ENCODE measurements at regions not wholly inside any gene's neighbourhood (a gene's known extent, or its start where the extent isn't known, plus 50 kb on each side); places are given as distances from the start of the nearest gene placed in this dataset.

DNA sequence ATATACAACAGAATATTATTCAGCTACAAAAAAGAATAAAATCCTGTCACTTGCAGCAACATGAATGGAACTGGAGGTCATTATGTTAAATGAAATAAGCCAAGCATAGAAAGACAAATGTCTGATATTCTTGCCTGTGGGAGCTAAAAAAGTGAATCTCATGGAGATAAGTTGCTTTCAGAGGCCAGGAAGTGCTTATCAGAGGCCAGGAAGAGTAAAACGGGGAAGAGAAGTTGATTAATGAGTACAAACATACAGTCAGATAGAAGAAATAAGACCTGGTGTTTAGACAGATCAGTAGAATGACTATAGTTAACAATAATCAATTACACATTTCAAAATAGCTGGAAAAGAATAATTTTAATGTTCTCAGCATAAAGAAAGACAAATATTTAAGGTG, 54.4 kb upstream of the CPHXL start:
- Histone ChIP-seq H3K27ac (no peak overlapping the region), H3K36me3 (no peaks in the 10 kb centered on the region), H3K4me3 (replicated peaks in 1 of 3) (no peak overlapping the region), H3K27me3 (no peaks in the 10 kb centered on the region), H3K4me1 (no peaks in the 10 kb centered on the region), H3K9me3 (no peaks in the 10 kb centered on the region)
- no peak for DNase-seq
- TF ChIP-seq, protein P1, sequence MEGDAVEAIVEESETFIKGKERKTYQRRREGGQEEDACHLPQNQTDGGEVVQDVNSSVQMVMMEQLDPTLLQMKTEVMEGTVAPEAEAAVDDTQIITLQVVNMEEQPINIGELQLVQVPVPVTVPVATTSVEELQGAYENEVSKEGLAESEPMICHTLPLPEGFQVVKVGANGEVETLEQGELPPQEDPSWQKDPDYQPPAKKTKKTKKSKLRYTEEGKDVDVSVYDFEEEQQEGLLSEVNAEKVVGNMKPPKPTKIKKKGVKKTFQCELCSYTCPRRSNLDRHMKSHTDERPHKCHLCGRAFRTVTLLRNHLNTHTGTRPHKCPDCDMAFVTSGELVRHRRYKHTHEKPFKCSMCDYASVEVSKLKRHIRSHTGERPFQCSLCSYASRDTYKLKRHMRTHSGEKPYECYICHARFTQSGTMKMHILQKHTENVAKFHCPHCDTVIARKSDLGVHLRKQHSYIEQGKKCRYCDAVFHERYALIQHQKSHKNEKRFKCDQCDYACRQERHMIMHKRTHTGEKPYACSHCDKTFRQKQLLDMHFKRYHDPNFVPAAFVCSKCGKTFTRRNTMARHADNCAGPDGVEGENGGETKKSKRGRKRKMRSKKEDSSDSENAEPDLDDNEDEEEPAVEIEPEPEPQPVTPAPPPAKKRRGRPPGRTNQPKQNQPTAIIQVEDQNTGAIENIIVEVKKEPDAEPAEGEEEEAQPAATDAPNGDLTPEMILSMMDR (IDR thresholded peaks at IDR 0.05): no peak
- TF ChIP-seq POLR2A (IDR thresholded peaks at IDR 0.05): no peak
- 26 to 28% methylated on average over 1 of the region's 1 CpG for WGBS, 2 donors
- intact Hi-C loops (cut with DNase I): no loop called here

DNA sequence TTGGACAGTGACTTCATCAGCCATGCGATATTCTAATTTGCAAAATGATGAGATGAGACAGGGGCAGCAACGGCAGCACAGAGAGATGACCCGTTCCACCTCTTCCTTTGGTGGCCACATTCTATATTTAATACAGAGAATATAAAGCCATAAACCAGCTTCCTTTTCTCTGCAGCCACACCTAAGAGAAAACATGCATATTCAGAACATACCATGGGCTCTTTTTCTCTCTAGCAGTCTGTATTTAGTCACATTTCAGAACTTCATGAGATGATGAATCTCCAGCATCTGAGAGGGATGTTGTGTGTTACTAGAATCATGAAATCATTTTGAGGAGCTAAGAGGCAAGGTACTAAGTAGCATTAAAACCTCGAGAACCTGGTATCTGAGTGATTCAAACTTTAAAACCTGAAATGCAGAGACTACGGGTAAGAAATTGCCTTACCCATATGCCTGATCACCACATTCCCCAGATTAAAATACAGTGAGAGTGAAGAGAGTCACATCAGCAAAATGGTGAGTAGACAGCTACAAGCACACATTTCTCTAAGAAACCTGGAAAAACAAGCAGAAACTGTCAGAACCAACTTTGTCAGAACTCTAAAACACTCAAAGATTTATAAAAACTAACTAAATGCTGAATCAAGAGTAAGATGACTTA, 55.5 kb upstream of the CPHXL start:
- no peaks in the 10 kb centered on the region for H3K4me1 ChIP-seq
- H3K36me3 ChIP-seq: no peaks in the 10 kb centered on the region
- intact Hi-C loops (cut with DNase I): no loop called here
- no peaks in the 10 kb centered on the region for H3K27me3 ChIP-seq
- no peak for DNase-seq
- H3K9me3 ChIP-seq: no peaks in the 10 kb centered on the region
- no peak overlapping the region for H3K27ac ChIP-seq
- H3K4me3 ChIP-seq (replicated peaks in 1 of 3): no peak overlapping the region
- WGBS, 2 donors: 81 to 85% methylated on average over 5 of the region's 5 CpGs
- TF ChIP-seq, protein P1 (IDR thresholded peaks at IDR 0.05): no peak
- no peak for TF ChIP-seq POLR2A (IDR thresholded peaks at IDR 0.05)

DNA sequence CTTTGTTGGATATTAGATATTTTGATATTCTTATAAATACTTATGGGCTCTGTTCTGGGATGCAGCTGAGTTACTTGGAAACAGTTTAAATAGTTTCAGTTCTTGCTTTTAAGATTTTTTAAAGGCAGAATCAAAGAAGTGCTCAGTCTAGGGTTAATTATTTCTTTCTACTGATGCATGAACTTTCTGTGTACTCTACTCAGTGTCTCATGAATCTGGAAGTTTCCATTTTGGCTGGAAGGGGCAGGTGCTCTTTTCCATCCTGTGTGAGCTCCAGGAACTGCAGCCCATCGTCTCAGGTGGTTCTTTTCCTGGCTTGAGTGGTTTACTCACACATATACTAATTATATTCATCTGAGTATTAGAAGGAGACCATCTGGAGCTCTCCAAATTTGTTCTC, 61.1 kb upstream of the CPHXL start:
- H3K4me3 ChIP-seq (replicated peaks in 1 of 3): no peak overlapping the region
- TF ChIP-seq, protein P1 (IDR thresholded peaks at IDR 0.05): no peak
- no peak for TF ChIP-seq POLR2A (IDR thresholded peaks at IDR 0.05)
- no peaks in the 10 kb centered on the region for H3K9me3 ChIP-seq
- H3K27ac ChIP-seq: no peak overlapping the region
- no peaks in the 10 kb centered on the region for H3K4me1 ChIP-seq
- intact Hi-C loops (cut with DNase I): no loop called here
- WGBS, 2 donors: 21 to 33% methylated on average over 1 of the region's 1 CpG
- DNase-seq: no peak
- H3K27me3 ChIP-seq: no peaks in the 10 kb centered on the region
- H3K36me3 ChIP-seq: no peaks in the 10 kb centered on the region

DNA sequence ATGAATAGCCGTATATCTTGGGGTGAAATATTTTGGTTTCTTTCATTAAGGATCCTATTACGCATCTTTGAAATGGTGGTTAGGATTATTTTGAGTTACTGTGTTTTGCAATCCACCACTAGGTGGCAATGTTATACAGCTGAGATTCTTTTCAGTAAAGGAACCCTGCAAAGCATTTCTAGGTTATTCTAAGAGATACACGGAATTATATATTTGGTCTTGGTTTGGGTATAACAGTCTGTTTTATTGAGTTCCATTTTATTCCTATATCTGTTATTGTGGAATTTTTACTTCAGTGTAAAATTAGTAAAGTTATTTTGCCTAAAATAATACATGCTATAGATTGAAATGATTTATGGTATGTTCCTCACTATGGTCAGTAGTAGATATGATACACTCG, 62.9 kb upstream of the CPHXL start:
- Histone ChIP-seq H3K4me3 (replicated peaks in 1 of 3) (no peak overlapping the region), H3K4me1 (no peaks in the 10 kb centered on the region), H3K27me3 (no peaks in the 10 kb centered on the region), H3K9me3 (no peaks in the 10 kb centered on the region), H3K36me3 (no peaks in the 10 kb centered on the region), H3K27ac (no peak overlapping the region)
- TF ChIP-seq, protein P1 (IDR thresholded peaks at IDR 0.05): peak; percentile 40 to 88 (median 78)
- TF ChIP-seq POLR2A (IDR thresholded peaks at IDR 0.05): no peak
- WGBS, 2 donors: 20 to 26% methylated on average over 4 of the region's 4 CpGs
- intact Hi-C loops (cut with DNase I): no loop called here
- no peak for DNase-seq

DNA sequence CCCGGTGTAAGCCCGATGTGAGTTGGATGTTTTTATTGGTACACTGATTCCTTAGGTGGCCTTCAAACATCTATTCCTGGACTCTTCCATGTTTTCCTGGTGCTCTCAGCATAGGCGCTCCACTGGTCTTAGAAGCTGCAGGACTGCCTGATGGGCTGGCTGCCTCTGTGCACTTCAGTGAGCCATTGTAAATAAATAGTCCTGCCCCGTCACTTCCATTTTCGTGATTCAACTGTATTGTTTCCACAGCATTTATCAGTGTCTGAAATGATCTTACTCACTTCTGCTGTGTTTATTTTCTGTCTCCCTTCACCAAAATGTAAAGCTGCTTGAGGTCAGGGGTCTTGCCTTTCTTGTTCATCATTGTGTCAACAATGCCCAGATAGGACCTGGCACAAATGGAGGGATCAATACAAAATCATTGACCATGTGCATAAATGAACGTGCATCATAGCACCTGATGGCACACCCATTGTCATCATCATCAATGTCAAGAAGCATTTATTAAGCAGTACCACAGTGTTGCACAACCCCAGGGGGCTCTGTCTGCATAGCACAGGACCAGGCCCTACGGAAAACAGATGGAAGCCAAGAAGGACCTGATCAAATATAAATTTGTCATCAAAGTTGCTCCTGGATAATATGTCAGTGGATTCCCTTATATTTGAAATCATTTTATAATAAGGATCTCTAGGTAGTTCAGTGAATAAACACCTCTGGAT, 66.6 kb upstream of the CPHXL start:
- Histone ChIP-seq H3K36me3 (no peaks in the 10 kb centered on the region), H3K4me1 (no peaks in the 10 kb centered on the region), H3K27ac (no peak overlapping the region), H3K27me3 (no peaks in the 10 kb centered on the region), H3K9me3 (no peaks in the 10 kb centered on the region), H3K4me3 (replicated peaks in 1 of 3) (no peak overlapping the region)
- no peak for TF ChIP-seq POLR2A (IDR thresholded peaks at IDR 0.05)
- TF ChIP-seq, protein P1 (IDR thresholded peaks at IDR 0.05): no peak
- intact Hi-C loops (cut with DNase I): loop anchor here (5.0 kb wide), 1 partner anchor 1379 kb away; no protein-coding TSS in a partner anchor
- no peak for DNase-seq
- WGBS, 2 donors: 80 to 83% methylated on average over 7 of the region's 7 CpGs
